M059J (cell line): ENCODE measurements at regions not wholly inside any gene's neighbourhood (a gene's known extent, or its start where the extent isn't known, plus 50 kb on each side); places are given as distances from the start of the nearest gene placed in this dataset.
"Not testable (repeated sequence)": the region's sequence is repeated elsewhere in the genome, so short reads cannot be mapped to it uniquely, and the experiment has no call there.

Experiments used
- DNase-seq: peaks from one replicate; pipeline ENCODE4 v3.0.0-alpha.2; 2012; ENCODE audit warnings: low read depth

- peak; percentile 68 for DNase-seq
Observed at GRCh38 chr14:51444353-51445000, 204.4 kb downstream of the TMX1 start.

- no peak for DNase-seq
Observed at GRCh38 chr14:51445001-51445390, 204.9 kb downstream of the TMX1 start.

DNA sequence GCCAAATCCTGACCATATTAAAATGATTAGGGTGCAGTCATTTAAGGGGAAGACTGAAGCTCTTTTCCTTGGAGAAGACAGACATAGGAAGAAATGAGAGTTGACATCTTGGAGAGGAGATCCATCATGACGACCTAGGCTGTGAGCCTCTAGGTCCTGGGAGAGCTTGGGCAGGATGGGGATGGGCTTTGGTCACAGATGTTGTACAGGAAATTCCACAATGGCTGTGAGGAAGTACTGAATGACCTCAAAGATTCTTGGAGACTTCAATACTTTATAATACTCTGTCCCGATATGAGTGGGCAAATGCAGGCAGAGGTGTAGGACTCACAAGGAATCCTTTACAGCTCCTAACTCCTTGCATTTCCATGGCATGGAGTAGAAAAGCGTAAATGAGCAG lies 204.9 kb upstream of the FRMD6 start:
- no peak for DNase-seq

- DNase-seq, result no peak
Observed at GRCh38 chr14:51447411-51447810, 204.3 kb upstream of the FRMD6 start.

DNA sequence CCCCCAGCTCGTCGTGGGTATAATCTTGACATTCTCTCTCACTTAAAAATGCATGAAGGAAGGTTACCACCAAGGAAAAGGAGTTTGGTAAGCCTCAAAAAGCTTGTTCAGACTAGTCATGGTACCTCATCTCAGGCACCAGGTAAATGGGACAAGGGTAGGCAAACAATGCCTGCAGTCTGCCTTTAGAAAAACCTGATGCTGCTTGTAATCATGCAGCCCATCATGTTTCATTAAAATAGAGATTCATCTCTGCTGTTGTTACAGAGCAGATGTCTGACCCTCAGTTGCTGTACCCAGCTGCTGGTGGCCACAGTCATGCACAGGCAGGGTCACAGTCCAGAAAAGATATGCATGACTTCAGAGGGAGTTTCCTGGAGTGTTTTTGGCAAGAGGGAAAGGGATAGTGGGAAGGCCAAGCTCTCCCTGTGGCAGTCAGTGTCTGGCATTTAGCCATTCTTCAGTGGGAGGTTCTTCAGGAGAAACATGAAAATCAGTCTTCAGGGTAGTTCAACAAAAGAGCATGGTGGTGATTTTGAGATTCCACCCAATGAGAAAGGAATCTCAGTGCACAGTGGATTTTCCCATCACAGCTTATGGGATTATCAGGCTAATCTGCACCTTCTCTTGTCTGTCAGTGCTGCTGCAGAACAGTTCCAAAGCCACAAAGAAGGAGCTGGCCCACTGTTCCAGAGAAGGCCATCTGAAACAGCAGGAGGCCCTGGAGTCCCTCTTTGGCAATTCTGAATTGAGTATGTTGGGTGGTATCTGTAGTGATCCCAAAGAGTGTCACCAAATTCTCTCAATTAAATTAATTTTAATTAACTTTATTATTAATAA lies 202.7 kb upstream of the FRMD6 start:
- DNase-seq, result peak; percentile 87

DNA sequence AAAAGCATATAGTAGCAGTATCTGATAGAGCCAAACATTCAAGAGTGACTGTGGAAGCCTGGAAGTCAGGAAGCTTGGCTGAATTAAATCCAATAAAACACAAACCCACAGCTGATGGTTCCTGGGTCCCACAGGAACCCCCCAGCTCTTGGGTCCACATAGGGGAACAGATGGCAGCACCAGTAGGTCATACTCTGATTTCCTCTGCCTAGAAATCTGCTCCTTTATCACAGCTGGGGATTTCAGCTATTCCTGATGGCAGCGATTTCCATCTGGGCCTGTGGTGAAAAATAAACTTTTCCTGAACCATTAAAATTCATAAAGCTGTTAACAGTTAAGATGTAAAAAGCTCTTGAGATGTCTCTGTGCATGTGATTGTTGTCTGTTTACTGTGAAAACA lies 202.0 kb upstream of the FRMD6 start:
- no peak for DNase-seq

DNA sequence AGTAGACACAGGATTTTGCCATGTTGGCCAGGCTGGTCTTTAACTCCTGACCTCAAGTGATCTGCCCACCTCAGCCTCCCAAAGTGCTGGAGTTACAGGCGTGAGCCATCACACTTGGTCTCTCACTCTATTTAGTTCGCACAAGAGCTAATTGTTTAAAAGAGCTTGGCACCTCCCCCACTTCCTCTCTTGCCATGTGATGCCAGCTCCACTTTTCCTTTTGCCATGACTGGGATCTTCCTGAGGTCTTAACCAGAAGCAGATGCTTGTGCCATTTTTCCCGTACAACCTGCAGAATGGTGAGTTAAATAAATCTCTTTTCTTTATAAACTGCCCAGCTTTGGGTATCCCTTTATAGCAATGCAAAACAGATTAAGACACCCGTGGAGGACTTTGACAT lies 200.1 kb upstream of the FRMD6 start:
- DNase-seq, result no peak

DNA sequence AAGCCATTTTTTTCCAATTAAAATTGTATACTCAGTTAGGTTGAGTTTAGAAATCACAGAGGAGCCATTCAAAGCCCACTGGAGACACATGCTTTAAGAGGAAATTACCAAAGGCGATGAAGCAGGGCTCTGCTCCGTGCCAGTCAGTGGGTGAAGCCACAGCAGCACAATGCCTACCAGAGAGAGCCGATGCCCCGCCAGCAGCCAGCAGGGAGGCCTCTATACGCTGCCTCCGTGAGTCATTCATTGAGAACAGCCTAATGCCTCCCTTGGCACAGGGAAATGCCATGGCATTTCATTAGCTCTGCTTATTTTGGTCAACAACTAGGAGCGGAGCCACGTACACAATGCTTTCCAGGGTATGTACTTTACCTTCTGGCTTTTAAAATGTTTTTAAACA lies 197.8 kb upstream of the FRMD6 start:
- DNase-seq, result peak; percentile 88

- DNase-seq, result peak; percentile 68
Observed at GRCh38 chr14:51454351-51454750, 197.4 kb upstream of the FRMD6 start.

GRCh38 chr14:51455041-51455835 lies 196.5 kb upstream of the FRMD6 start:
- DNase-seq, result peak; percentile 67

GRCh38 chr14:51457843-51458562 lies 193.7 kb upstream of the FRMD6 start:
- DNase-seq, result peak; percentile 55

DNA sequence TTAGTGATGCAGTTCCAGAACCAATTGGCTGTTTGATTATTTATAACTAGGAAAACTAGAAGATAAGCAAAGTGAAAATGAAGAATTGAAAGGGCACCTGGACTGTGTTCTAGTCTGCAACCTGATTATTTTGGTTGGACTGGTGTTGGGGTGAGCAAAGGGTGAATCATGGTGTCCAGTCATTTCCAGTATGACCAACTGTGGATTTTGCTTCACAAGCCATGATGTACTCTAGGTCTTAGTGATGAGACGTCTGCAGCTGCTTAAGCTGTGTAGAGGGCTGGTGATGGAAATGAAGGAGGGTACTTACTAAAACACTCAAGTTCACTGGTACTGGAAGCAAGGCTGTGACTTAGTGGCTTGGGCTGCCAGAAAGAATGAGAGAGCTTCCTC lies 193.2 kb upstream of the FRMD6 start:
- peak; percentile 88 for DNase-seq

DNA sequence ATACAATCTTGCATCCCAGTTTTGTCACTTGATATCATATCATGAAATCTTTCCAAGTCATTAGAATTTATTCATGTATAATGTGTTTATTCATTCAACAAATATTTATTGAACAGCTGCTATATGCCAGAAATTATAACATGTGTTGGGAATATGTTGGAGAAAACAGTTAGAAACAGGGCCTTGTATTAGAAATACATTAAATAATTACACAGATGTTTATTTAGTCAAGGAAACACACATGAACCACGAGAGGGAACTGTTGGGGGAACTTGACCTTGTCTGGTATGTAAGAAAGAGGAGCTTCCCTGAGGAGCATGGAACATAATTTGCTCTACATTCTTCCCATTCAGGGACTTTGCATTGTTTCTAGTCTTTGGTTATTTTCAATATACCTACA lies 191.7 kb upstream of the FRMD6 start:
- no peak for DNase-seq

DNA sequence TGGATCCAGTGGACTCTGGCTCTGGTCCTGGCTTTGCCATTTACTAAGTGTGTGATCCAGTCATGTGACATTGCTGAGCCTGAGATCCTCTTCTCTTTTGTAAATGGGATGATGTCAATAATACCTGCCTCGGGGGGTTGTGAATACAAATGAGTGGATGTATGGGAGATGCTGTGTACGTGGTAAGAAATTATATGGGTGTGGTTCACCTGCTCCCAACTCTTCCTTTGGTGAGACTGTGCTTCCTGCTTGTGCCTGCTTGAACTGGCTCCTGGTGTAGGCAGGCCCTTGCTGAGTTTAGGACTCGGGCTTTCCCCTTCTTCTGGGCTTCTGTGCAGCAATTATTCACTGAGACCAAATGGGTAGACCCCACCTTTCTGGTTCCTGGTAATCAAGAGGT lies 189.5 kb upstream of the FRMD6 start:
- DNase-seq, result no peak

DNA sequence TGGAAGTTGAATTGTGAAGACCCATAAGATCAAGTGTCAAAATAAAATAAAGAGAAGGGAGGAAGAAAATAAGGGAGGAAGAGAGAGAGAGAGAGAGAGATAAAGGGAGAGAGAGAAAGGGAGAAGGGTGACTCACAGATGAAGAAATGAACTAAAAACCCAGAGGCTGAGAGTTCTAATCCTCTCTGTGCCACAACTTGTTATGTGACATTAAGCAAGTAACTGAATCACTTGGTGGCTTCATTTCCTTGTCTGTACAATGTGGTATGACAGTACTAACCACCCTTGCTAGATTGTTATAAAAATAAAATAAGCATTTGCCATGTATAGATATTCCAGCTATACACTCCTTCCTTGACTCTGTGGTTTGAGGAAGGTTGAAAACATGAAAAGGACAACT lies 189.0 kb upstream of the FRMD6 start:
- no peak for DNase-seq

DNA sequence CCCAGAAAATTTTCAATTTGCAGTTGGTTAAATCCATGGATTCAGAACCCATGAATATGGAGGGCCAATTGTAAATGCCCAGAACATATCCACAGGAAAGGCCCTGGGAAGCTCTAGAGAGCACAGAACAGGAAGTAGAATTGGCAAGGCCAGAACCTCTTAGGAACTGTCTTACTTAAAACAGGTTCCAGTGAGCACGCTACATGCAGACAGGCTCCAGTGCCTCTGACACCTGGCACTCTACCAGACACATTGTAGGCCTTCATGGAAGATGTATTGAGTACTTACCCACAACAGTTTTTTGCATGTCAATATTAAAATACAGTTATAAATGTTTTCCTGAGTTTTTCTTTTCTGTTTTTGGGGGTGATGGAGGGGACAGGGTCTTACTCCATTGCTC lies 188.2 kb upstream of the FRMD6 start:
- no peak for DNase-seq

GRCh38 chr14:51464411-51464810 lies 187.3 kb upstream of the FRMD6 start:
- DNase-seq, result no peak

DNA sequence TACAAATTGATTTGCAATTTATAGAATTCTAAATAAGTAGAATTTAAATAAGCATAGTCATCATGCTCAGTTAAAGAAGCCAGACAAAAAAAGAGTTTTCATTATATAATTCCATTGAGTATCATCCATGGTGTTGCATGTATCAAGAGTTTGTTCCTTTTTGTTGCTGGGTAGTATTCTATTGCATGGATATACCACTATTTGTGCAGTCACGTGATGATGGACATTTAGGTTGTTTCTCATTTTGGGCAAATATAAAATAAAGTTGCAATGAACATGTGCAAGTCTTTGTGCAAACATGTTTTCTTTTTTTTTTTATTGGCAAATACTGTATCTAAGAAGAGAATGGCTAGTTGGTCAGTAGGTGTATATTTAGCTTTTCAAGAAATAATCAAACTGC lies 186.2 kb upstream of the FRMD6 start:
- no peak for DNase-seq

DNA sequence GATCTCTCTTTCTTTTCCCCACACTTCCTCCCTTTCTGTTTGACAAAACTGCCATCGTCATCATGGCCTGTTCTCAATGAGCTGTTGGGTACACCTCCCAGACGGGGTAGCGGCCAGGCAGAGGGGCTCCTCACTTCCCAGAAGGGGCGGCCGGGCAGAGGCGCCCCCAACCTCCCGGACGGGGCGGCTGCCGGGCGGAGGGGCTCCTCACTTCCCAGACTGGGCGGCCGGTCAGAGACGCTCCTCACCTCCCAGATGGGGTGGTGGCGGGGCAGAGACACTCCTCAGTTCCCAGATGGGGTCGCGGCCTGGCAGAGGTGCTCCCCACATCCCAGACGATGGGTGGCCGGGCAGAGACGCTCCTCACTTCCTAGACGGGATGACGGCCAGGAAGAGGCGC lies 184.3 kb upstream of the FRMD6 start:
- not testable (repeated sequence) for DNase-seq

DNA sequence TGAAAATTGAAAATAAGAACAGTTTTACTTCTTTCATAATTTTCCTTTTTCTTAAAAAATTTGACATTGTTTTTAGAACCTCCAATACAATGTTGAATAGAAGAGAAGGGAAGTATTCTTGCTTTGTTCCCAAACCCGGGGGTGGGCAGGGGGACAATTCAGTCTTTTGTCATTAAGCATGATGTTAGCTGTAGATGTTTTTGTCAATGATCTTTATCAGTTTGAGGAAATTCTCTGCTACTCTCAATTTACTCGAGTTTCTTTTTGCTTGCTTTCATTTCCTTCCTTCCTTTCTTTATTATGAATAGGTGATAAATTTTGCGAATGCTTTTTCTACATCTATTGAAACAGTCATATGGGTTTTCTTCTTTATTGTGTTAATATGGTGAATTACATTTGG lies 183.2 kb upstream of the FRMD6 start:
- no peak for DNase-seq

DNA sequence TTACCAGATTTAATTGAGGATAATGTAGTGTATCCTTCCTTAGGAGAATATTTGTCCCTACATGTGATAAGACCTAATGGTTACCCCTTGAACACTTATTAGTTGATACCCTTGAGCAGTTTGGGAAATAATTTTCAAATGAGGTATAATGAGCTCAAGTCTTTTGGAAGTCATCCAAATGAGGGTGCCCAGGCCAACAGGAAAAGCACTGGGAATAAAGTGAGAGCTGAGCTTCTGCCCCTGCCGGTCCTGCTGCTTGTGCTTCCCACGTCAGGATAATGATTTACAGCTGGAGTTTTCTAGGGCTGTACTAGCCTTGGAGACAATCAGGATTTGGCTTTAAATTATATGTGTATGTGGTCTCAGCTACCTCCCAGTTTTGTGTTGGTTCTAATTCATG lies 178.8 kb upstream of the FRMD6 start:
- peak; percentile 74 for DNase-seq

DNA sequence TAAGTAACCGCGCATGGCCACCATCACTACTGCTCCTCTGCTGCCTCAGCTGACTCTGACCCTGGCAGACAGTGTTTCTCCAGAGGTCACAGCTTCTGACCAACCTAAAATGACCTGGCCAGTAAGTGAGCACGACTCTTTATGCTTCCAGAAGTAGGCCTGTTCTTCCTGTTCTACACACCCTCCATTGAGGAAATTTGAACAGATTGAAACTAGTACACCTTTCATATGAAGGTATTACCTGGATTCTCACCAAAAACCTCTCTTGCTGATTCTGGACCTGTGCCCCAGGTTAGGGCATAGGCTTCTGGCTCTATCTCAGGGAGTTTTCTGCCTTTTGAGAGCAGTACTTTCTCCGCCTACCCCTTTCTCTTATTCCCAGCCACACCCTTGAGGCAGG lies 178.4 kb upstream of the FRMD6 start:
- DNase-seq, result no peak
